ENCODE measurements at regions not wholly inside any gene's neighbourhood (a gene's known extent, or its start where the extent isn't known, plus 50 kb on each side); places are given as distances from the start of the nearest gene placed in this dataset.

GRCh38 chr2:3940661-3941060 lies 237.3 kb downstream of the DCDC2C start:
- H3K4me2 ChIP-seq: no peak overlapping the region
- H3F3A ChIP-seq (ENCODE audit: insufficient read depth, low read depth): no peaks in the 10 kb centered on the region
- H3K79me2 ChIP-seq (ENCODE audit: low read depth): no peaks in the 10 kb centered on the region
- TF ChIP-seq, protein P1, sequence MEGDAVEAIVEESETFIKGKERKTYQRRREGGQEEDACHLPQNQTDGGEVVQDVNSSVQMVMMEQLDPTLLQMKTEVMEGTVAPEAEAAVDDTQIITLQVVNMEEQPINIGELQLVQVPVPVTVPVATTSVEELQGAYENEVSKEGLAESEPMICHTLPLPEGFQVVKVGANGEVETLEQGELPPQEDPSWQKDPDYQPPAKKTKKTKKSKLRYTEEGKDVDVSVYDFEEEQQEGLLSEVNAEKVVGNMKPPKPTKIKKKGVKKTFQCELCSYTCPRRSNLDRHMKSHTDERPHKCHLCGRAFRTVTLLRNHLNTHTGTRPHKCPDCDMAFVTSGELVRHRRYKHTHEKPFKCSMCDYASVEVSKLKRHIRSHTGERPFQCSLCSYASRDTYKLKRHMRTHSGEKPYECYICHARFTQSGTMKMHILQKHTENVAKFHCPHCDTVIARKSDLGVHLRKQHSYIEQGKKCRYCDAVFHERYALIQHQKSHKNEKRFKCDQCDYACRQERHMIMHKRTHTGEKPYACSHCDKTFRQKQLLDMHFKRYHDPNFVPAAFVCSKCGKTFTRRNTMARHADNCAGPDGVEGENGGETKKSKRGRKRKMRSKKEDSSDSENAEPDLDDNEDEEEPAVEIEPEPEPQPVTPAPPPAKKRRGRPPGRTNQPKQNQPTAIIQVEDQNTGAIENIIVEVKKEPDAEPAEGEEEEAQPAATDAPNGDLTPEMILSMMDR (conservative IDR thresholded peaks at IDR 0.05): no peak
- TF ChIP-seq EZH2 (IDR thresholded peaks at IDR 0.05; ENCODE audit: low read depth): no peak
- no peak overlapping the region for H3K4me3 ChIP-seq
- ChIA-PET POLR2A (ENCODE audit: unreplicated experiment) (no interaction called here), CTCF (no interaction called here)
- peaks cover 36% of the 10 kb centered on the region; the same call in 1 of the 2 replicates for H3K27me3 ChIP-seq (ENCODE audit: insufficient read depth, low read depth)
- no peaks in the 10 kb centered on the region; the same call in 1 of the 2 replicates for H4K20me1 ChIP-seq (ENCODE audit: insufficient read depth)
- no peaks in the 10 kb centered on the region for H3K9me3 ChIP-seq (ENCODE audit: insufficient read depth, low read depth)
- no peak for DNase-seq
- no peaks in the 10 kb centered on the region for H3K9me2 ChIP-seq (ENCODE audit: insufficient read depth)
- H3K36me3 ChIP-seq (ENCODE audit: low read depth): no peaks in the 10 kb centered on the region
- no peak overlapping the region for H2AFZ ChIP-seq
- no peaks in the 10 kb centered on the region for H3K4me1 ChIP-seq (replicated peaks; ENCODE audit: insufficient read depth)
- H3K27ac ChIP-seq: no peak overlapping the region
- intact Hi-C loops (cut with micrococcal nuclease; ENCODE audit: unreplicated experiment): no loop called here
- BruUV-seq (replicated peaks): no TSS peak

DNA sequence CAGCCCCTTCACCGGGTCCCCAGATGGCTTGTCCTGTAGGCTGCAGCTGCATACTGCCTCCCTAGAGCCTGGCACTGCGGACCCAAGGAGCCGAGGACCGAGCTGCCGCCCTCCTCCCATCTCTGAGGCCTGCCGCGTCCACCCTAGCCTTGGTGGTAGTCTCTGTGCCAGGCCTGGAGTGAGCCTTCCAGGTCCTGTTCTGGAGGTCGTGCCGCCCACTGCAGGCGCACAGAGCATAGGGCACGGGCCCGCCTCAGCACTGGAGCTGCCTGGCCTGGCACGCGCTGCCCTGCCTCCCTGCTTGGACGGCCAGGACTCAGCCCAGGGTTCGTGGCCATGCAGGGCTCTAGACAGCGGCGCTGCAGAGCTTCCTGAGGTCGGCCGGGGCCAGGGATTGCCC lies 239.5 kb downstream of the DCDC2C start:
- H3K4me2 ChIP-seq: no peak overlapping the region
- H3K27me3 ChIP-seq (ENCODE audit: insufficient read depth, low read depth): peaks cover 41% of the 10 kb centered on the region
- H2AFZ ChIP-seq: no peak overlapping the region
- DNase-seq: no peak
- H3K9me2 ChIP-seq (ENCODE audit: insufficient read depth): no peaks in the 10 kb centered on the region
- no peak overlapping the region for H3K4me3 ChIP-seq
- H3K27ac ChIP-seq: no peak overlapping the region
- H3K9me3 ChIP-seq (ENCODE audit: insufficient read depth, low read depth): no peaks in the 10 kb centered on the region
- H3F3A ChIP-seq (ENCODE audit: insufficient read depth, low read depth): no peaks in the 10 kb centered on the region
- ChIA-PET POLR2A (ENCODE audit: unreplicated experiment) (no interaction called here), CTCF (no interaction called here)
- H3K36me3 ChIP-seq (ENCODE audit: low read depth): no peaks in the 10 kb centered on the region
- H3K4me1 ChIP-seq (replicated peaks; ENCODE audit: insufficient read depth): no peaks in the 10 kb centered on the region
- intact Hi-C loops (cut with micrococcal nuclease; ENCODE audit: unreplicated experiment): no loop called here
- no TSS peak for BruUV-seq (replicated peaks)
- H3K79me2 ChIP-seq (ENCODE audit: low read depth): no peaks in the 10 kb centered on the region
- no peaks in the 10 kb centered on the region; the same call in 1 of the 2 replicates for H4K20me1 ChIP-seq (ENCODE audit: insufficient read depth)
- TF ChIP-seq, protein P1 (conservative IDR thresholded peaks at IDR 0.05): no peak
- no peak for TF ChIP-seq EZH2 (IDR thresholded peaks at IDR 0.05; ENCODE audit: low read depth)

- TF ChIP-seq, protein P1 (conservative IDR thresholded peaks at IDR 0.05): no peak
- TF ChIP-seq EZH2 (IDR thresholded peaks at IDR 0.05; ENCODE audit: low read depth): no peak
- BruUV-seq (replicated peaks): no TSS peak
- H2AFZ ChIP-seq: no peak overlapping the region
- DNase-seq: no peak
- H3K36me3 ChIP-seq (ENCODE audit: low read depth): no peaks in the 10 kb centered on the region
- intact Hi-C loops (cut with micrococcal nuclease; ENCODE audit: unreplicated experiment): no loop called here
- H3K9me3 ChIP-seq (ENCODE audit: insufficient read depth, low read depth): no peaks in the 10 kb centered on the region
- no peaks in the 10 kb centered on the region for H3F3A ChIP-seq (ENCODE audit: insufficient read depth, low read depth)
- no peak overlapping the region for H3K4me2 ChIP-seq
- H3K9me2 ChIP-seq (ENCODE audit: insufficient read depth): no peaks in the 10 kb centered on the region
- H3K4me3 ChIP-seq: no peak overlapping the region
- CTCF ChIA-PET: no interaction called here
- no peaks in the 10 kb centered on the region for H3K79me2 ChIP-seq (ENCODE audit: low read depth)
- POLR2A ChIA-PET (ENCODE audit: unreplicated experiment): no interaction called here
- H3K4me1 ChIP-seq (replicated peaks; ENCODE audit: insufficient read depth): no peaks in the 10 kb centered on the region
- peaks cover 53% of the 10 kb centered on the region for H3K27me3 ChIP-seq (ENCODE audit: insufficient read depth, low read depth)
- no peaks in the 10 kb centered on the region for H4K20me1 ChIP-seq (ENCODE audit: insufficient read depth)
- H3K27ac ChIP-seq: no peak overlapping the region
These were observed 240.7 kb downstream of the DCDC2C start for GRCh38 chr2:3944071-3944470.
